Hippocampal formation (tissue), 2 donors: ENCODE measurements at regions not wholly inside any gene's neighbourhood (a gene's known extent, or its start where the extent isn't known, plus 50 kb on each side); places are given as distances from the start of the nearest gene placed in this dataset.

Experiments used
- DNase-seq, 2 donors: peaks; one replicate each; lab custom pipeline; 2025; lab: John Stamatoyannopoulos, UW

DNA sequence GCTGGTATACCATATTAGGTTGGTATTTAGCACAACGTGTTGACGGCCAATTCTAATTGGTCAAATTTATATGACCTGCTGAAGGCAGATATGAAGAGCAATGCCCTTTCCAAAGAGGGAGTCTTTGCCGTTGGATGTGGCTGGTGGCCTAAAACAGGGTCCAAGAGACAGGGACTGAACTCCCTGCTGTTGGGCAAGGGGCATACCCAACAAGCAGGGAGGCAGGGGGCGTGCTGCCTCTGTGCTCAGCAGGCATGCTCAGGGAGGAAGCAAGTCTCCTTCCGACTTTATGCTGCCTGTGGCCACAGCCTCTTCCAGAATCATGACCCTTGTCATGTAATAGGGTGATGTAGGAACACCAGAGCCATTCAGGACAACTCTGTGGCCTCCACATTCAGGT is 167.7 kb upstream of the NPVF start:
- no peak for DNase-seq

DNA sequence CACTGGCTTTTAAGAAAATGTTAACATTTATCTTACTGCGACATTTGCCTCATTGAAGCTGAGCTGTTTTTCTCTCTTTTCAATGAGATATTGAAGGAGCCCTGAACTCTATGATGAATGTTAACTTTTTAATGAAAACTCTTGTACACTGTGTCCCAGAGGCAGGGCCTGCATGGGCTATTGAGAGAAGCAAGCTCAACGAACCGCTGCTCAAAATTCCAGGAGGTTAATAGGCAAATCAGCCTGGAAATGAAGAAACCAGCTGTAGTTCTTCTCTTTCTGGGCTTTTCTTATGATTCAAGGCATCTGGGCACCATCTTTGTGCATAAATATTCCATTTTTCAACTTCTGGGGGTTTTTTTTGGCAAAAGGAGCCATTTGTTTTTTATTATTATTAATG is 168.4 kb upstream of the NPVF start:
- no peak for DNase-seq

DNA sequence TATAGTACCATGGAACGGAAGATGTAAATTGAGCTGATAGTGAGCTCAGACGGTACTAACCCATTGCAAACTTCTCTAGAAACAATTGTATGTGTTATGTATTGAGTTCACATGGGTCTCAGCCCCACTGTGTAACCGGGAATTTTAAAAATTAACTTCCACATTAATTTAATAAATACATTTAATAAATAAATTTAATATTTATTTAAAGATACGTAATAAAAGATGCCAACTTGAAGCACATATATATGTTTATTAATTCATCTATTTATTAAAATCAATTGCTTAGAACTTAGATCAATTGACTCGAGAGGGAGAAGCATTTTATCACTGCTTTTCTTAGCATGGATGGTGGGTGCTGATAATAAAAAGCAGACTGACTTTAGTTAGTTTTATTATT is 170.1 kb upstream of the NPVF start:
- DNase-seq: no peak

- DNase-seq: no peak
These were observed 170.9 kb upstream of the NPVF start for GRCh38 chr7:25399000-25399750.

DNA sequence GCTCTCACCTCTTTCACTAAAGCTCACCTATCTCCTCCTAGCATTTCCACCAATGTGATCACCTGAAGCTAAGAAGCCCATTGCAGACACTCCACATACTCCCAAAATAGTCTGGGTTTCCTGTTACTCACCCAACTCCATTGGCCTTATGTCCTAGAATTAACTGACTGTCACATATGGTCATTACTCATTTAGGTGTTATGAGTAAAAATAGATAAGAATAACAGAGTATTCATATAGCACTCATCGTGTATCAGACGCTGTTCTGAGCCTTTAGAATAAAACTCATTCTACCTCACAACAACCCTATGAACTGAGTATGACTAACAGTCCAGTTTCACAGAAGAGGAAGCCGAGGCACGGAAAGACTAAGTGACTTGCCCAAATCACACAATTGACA is 174.2 kb upstream of the NPVF start:
- no peak for DNase-seq

DNA sequence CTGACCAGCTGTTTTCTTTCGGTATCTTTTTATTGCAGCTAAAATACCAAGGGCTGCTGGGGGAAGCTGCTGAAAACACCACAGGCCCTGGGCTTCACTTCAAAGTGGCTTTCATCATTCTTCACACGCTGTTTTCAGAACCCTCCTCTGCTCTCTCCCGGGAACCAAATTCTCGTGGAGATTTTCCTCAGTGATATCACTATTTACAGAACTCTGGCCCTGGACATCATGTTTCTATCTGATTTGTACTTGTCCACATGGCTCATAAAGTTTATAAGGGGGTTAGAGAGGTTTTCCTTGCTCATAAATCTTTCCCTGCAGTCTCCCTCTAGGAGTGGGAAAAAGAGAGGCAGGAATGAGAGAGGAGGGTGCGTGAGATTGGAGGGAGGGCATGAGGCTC is 177.4 kb upstream of the NPVF start:
- no peak for DNase-seq

- no peak for DNase-seq
These were observed 178.8 kb upstream of the NPVF start for GRCh38 chr7:25407053-25407452.

DNA sequence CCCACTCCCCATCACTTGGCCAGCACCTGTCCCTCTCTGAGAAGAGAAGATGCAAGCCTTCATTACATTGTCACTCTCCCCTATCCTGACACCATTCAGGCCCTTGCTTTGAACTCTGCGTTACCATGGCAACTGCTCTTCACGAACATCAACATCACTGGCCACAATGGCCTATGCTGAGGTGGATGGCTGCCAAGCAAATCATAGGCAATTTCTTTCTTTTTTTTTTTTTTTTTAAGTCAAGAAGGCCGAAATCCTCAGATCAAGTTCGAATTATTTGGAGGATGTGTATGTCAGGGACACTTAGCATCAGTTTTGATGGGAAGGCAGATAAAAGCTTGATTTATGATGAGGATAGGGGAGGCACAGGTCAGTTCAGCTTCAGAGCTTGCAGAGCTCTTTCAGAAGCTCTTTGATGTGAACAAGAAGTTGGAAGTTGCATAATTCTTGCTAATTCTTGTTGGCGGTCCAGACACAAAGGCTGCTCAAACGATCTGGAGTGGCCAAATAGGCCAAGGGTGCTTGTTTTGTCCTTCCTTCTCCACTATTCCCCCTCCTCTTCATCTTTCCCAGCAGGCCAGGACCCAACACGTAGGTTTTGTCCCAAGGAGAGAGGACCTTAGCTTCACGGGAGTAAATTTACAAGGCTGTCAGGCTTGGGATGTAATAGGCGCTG is 179.9 kb upstream of the NPVF start:
- DNase-seq: no peak

- DNase-seq: no peak
These were observed 180.6 kb upstream of the NPVF start for GRCh38 chr7:25408876-25409275.

- DNase-seq: no peak
These were observed 181.8 kb upstream of the NPVF start for GRCh38 chr7:25409897-25410636.

DNA sequence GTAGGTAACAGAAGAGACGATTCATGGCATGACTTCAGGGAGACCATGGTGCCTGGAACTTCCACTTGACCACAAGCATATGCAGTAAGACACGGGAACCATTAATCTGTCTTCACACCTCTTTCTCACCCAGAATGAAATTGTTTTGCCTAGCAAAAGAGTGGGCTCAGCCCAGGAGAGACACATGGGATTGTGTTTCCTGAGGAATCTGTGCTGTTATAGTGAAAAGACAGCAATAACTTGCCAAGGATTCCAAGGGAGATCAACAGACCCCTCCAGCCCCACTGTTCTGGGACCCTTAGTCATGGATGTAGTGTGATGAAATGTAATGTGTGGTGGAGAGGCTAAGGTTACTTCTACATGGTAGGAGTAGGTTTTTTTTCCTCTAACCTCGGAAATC is 192.5 kb upstream of the NPVF start:
- no peak for DNase-seq

- DNase-seq: no peak
These were observed 195.8 kb upstream of the NPVF start for GRCh38 chr7:25424113-25424512.

DNA sequence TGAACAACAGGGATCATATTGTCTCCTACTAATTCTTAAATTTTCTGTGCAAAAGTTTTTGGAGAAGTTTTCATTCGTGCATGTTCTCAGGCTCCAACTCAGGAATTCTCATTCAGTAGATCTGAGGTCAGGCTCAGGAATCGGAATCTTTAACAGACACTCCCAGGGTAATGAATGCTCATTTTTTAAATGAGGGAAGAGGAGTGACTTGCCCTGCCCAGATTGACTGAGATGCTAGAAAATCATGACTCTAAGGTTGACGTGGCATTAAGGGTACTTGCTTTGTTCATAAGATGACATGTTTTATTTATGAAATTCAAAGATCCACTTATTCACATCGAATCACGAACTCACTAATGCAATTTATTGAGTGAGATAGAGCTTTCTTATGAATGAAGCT is 196.6 kb upstream of the NPVF start:
- DNase-seq: no peak

GRCh38 chr7:25427721-25428120 is 199.4 kb upstream of the NPVF start:
- DNase-seq: no peak

- DNase-seq: no peak
These were observed 201.4 kb upstream of the NPVF start for GRCh38 chr7:25429731-25430130.

DNA sequence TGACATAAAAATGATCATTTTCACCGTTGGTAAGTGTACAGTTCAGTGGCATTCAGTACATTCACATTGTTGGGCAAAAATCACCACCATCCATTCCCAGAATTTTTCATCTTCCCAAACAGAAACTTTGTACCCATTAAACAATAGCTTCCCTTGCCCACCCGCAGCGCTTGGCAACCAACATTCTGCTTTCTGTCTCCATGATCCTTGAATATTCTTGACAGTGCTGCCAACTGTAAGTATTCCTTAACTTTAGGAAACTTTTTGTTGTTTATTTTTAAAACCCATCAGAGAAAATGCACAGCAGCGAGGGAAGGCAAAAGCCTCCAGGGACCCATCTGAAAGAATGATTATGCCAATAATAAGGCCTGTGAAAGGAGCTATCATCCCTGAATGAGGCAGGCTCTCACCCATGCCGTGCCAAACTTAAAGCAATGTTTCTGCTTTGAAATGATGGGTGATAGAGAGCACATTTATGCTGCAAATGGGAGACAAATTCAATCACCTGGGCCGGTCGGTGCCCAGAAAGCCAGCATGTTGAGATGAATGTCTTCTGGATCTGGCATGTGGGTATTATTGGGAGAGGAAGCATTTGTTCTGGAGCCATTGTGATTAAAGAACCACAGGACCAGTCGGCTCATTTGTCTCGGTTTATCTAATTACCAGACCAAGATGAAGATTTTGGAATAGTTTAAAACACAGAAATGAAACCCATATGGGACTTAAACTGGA is 202.1 kb upstream of the NPVF start:
- DNase-seq: no peak

- DNase-seq: no peak
These were observed 203.7 kb upstream of the NPVF start for GRCh38 chr7:25431956-25432450.

DNA sequence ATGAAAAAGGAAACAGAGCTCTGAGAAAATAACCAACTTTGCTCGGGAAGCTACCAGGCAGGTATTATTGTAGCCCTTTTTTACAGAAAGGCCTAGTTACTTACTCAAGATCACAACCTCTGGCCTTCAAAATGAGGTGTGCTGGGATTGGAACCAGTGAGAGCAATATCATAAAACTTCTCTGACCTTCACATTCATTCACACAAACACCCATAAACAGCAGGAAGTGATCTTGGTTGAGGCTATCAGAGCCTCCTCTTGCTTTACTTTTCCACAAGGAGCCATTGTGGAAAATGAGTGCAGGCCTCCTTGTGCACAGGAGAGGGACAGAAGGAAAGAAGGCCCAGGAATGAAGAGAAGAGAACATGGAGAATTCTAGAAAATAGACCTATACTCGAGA is 204.5 kb upstream of the NPVF start:
- DNase-seq: no peak

DNA sequence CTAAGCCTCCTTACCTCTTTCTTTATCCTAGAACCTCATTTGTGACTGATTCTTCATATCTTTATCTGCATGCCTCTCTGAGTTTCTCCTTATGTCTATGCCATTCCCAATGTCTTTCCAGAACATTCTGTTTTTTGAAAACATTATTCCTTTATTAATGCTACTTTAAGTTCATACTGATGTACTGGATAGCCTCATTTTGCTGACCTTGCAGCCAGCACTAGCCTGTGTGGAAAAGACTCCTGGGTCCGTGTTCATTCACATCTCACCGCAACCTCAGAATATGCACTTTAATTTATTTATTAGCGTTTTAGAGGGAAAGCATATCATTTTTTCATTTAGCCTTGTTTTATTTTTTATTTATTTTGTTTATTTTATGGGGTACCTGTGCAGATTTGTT is 208.1 kb upstream of the NPVF start:
- no peak for DNase-seq

GRCh38 chr7:25437308-25437707 is 209.0 kb upstream of the NPVF start:
- DNase-seq: no peak

DNA sequence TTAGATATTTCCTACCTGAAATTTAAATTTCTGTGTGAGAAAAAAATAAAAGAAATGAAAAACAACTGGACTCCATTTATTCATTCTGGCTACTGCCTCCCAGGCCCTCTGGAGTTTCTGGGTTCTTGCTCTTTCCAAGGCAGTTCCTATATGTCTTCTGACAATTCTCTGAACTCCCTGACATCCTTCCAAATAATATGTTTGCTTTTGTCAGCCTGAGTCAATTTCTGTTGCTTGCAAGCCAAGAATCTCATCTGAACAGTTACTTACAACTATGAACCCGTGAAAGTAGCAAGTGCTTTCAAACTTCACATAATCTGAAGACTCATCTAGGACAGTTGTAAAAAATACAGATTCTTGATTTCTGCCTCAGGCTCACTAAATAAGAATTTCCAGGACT is 216.7 kb upstream of the NPVF start:
- DNase-seq: no peak

- no peak for DNase-seq
These were observed 220.0 kb upstream of the NPVF start for GRCh38 chr7:25448301-25448700.
